ENCODE measurements at regions not wholly inside any gene's neighbourhood (a gene's known extent, or its start where the extent isn't known, plus 50 kb on each side); places are given as distances from the start of the nearest gene placed in this dataset.

GRCh38 chr5:165126598-165126997, 1621.2 kb downstream of the MAT2B start:
- TF ChIP-seq, protein P1, sequence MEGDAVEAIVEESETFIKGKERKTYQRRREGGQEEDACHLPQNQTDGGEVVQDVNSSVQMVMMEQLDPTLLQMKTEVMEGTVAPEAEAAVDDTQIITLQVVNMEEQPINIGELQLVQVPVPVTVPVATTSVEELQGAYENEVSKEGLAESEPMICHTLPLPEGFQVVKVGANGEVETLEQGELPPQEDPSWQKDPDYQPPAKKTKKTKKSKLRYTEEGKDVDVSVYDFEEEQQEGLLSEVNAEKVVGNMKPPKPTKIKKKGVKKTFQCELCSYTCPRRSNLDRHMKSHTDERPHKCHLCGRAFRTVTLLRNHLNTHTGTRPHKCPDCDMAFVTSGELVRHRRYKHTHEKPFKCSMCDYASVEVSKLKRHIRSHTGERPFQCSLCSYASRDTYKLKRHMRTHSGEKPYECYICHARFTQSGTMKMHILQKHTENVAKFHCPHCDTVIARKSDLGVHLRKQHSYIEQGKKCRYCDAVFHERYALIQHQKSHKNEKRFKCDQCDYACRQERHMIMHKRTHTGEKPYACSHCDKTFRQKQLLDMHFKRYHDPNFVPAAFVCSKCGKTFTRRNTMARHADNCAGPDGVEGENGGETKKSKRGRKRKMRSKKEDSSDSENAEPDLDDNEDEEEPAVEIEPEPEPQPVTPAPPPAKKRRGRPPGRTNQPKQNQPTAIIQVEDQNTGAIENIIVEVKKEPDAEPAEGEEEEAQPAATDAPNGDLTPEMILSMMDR (IDR thresholded peaks at IDR 0.05) = no peak
- no peak for TF ChIP-seq POLR2AphosphoS5 (IDR thresholded peaks at IDR 0.05)
- no peak for TF ChIP-seq POLR2A (IDR thresholded peaks at IDR 0.05)
- no peak for TF ChIP-seq EP300 (IDR thresholded peaks at IDR 0.05; ENCODE audit: low read depth)

Data from transverse colon (tissue), 4 donors.